T follicular helper cell (primary cell): ENCODE measurements at regions not wholly inside any gene's neighbourhood (a gene's known extent, or its start where the extent isn't known, plus 50 kb on each side); places are given as distances from the start of the nearest gene placed in this dataset.

Experiments used
- DNase-seq: peaks from one replicate; pipeline ENCODE4 v3.0.0-alpha.2; 2020; ENCODE audit warnings: low read depth

DNA sequence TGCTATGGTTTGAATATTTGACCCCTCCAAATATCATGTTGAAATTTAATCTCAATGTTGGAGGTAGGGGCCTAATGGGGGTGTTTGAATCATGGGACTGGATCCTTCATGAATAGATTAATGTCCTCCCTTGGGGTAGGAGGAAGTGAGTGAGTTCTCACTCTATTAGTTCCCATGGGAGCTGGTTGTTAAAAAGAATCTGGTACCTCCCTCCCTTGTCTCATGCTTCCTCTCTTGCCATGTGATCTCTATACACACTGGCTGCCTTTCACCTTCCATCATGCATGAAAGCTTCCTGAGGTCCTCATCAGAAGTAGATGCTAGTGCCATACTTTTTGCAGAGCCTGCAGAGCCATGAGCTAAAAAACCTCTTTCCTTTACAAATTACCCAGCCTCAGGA lies 177.7 kb upstream of the MCTP2 start:
- DNase-seq = no peak

DNA sequence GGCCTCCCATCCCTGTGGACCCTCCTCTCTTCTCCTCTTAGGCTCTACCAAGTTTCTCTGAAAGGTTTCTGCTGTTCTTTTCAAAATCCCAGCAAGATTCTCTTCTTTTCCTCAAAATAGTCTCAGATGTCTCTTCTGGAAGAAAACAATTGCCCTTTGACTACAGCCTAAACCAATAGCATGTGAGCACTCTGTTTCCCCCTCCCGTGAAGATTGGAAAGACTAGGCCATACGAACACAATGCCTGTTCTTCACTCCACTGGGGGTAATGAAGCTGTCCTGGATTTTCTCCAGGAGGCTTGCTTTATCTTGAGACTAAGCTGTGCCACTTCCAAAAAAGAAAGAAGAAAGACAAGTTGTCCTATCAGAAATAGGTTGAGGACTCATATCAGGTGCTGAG lies 178.7 kb upstream of the MCTP2 start:
- DNase-seq = no peak

DNA sequence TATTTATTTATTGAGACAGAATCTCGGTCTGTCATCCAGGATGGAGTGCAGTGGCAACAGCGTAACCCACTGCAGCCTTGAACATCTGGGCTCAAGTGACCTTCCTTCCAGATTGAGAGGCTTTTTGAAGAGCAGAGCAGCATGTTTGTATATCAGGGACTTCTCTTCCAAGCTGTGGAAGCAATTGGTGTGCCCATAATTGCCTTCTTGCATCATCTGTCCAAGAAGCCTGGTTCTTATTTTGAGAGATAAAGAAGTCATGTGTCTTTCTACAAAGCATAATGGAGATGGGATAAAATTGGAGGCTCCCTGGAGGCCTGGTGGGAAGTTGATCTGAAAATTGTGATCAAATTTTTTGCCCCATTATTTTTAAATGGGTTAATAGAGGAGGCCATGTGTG lies 183.8 kb upstream of the MCTP2 start:
- DNase-seq = no peak

DNA sequence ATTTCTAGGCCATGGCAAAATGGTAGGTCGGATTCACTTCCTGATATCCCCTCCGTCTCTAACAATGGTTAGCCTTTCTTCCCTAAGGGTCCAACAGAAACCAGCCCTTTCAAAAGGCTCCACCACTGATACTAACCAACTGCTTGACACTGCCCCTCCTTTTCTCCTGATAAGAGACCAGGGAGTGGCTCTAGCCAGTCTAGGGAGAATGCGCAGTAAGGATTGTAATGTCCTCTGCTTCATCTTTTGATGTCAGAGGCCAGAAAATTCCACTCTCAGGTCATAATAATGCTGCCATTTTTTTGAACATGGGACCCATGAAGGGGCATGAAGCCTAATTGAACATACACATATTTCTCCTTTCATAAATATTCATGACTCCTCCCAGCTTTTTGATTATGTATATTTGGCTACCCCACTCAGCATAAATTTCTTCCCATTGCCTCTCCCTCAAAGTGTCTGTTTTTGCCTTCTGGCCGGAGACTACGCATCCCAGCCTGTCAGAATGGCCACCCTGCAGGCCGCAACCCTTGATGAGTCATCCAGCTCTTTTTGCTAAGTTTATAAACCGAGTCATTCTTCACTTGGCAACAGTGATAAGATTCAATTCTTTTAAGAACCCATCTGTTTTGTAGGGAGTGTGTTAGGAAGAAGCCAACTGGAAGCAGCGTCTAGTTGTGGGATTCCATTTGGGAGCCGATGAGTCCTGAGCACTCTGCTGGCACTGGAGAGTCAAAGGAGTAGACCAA lies 189.0 kb upstream of the MCTP2 start:
- no peak for DNase-seq

DNA sequence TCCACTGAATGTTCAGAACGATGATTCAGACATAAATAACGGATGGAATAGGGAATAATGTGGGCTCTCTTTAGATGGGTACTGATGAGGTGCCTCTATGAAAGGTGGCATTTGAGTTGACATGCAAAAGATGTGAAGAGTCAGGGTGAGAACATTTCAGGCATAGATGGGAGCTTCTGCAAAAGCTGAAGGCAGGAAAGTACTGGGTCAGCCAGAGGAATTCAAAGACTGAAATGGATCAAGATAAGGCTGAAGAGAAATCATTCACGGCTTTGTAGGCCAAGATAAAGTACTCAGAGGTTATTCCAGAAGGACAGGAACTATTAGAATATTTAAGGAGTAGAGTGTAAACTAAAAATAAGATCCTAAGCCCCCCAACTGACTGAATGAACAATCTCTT lies 189.6 kb upstream of the MCTP2 start:
- DNase-seq = no peak

DNA sequence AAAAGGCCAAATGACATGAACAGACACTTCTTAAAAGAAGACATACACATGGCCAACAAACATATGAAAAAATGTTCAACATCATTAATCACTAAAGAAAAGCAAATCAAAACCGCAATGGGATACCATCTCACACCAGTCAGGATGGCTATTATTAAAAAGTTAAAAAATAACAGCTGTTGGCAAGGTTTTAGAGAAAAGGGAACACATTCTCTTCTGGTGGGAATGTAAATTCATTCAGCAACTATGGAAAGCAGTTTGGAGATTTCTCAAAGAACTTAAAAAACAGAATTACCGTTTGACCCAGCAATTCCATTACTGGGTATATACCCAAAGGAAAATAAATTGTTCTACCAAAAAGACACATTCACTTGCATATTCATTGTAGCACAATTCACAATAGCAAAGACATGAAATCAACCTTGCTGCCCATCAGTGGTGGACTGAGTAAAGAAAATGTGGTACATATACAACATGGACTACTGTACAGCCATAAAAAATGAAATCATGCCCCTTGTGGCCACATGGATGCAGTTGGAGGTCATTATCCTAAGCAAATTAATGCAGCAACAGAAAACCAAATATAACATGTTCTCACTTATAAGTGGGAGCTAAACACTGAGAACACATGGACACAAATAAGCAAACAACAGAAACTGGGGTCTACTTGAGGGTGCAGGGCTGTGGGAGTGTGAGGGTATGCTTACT lies 190.7 kb upstream of the MCTP2 start:
- DNase-seq = no peak

DNA sequence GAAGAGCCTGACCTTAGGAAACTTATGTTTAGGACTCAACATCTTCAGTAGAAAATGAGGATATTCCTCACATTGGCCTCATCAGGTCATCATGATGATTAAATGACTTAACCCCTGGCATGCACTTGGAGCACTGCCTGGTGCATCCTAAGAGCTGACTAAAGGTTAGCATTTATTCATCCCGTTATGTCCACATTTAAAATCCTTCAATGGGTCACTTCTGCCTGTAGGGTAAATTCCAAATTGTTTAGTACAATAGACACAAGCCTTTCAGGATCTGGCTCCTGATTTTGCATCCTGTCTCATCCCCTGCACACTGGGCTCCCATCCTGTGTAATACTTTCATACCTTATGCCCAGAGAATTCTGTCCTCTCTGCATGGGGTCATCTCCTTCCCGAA lies 195.2 kb upstream of the MCTP2 start:
- no peak for DNase-seq

DNA sequence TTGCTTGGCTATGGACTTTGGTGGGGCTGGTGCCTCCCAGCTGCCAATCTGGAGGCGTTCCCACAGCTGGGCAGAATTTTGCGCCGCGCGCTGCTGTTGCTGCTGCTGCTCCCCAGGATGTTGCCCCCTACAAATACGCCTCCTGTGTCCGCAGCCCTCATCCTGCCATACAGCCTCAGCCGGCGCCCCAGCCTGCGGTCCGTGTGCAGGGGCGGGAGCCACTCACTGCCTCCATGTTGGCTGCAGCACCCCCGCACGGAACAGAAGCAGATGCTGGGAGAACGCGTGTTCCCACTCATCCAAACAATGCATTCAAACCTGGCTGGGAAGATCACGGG lies 197.7 kb upstream of the MCTP2 start:
- DNase-seq = no peak

DNA sequence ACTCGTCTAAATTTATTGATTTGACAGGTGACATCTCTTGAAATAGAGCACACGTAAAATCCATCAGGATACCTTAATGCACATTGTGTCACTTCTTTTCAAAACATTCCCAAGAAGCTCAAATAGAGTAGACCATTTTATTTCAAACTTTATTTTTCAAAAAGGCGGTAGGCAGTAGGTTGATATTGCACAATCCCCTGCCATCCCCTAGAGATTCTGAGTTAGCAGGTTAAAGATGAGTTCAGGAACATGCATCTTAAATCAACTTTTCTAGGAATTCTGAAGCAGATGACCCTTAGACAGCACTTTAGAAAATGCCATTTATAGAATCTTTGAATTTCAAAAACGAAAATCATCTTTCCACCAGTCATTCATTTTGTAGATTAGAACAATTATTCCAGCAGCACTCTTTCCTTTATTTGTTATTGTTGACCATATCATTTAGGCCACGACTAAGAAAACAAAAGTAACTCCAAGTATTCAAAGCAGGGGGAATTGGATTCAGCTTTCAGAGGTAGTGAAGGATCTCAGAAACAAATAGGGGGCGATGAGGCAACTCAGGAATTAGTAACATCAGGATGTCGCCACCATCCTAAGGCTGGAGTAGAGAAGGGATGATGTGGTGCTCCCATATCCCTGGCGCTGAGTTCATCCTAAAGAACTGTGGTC lies 198.2 kb upstream of the MCTP2 start:
- DNase-seq = no peak

DNA sequence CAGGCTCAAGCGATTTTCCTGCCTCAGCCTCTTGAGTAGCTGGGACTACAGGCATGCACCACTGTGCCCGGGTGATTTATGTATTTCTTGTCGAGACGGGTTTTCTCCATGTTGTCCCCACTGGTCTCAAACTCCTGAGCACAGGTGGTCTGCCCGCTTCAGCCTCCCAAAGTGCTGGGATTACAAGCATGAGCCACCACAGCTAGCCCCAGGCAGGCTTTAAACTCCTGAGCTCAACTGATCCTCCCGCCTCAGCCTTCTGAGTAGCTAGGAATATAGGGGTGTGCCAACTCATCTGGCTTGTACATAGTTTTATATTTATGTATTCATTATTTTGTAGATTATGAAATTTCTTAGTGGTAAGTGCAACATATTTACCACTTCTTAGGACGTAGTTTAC lies 198.8 kb upstream of the MCTP2 start:
- no peak for DNase-seq

DNA sequence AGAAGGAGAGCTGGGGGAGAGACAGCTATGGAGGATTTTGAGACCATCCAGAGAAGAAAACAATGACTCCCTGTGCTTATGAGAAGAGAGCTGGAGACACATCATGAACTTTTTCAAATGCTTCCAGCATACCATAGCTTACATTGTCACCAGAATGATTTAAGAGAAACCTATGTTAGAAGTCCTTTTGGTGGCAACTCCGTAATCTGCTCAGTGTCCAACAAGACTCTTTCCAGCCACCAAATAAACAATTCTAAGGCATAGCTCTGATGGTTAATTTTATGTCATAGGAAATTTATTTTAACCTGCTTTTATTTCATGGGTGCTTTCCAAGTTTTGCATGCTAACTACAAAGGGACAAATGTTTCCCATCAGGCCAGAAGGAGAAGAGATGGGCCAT lies 200.3 kb upstream of the MCTP2 start:
- no peak for DNase-seq

DNA sequence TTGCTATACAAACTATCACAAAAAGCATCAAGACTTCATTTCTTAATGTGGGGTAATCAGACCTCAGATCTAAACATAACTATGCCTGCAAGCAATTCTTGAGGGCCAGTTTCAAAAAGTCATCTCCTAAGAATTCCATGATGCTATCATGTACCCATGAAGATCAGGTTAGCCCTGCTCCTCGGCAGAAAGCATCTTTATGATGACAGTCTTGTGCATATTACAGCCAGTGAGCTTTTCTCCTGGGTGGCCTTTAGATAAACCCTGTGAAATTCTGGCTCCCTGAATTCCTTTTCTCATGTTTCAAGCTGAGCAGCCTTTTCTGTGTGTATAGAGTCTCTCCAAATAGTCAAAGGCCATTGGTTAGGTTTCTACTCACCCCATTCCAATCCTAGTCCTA lies 201.9 kb upstream of the MCTP2 start:
- DNase-seq = no peak

DNA sequence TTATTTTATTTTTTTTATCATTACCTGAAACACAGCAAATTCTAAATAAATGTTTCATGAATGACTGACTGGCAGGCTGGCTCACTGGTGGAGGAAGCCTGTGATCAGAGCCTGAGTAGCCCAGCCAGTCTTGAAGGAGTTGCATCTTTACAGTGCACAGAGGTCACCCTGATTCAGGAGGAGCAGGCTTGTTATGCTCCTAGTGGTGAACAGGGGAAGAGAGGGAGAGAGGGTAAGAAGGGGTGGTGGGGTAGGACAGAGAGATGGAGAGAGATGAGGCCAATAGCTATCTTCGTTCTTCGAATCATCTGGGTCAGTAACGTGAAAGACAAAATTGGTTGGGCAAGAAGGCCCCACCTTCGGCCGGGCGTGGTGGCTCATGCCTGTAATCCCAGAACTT lies 202.6 kb upstream of the MCTP2 start:
- no peak for DNase-seq

DNA sequence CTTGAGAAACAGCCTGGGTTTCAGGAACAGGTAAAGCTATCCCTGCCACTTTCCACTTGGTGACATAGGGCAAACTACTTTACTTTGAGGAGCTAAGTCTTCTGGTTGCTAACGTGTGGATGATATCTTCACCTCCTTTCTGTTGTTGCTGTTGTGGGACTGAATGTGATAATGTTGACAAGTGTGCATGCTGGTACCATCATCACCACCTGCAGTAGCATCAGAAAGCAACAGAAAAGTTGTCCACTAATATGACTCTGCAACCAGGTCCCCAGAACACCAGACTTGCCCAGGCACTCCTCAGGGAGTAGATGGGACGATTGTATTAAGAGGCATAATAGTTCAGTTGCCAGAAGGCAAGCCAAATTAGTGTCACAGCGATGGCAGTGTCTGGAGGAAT lies 203.2 kb upstream of the MCTP2 start:
- DNase-seq = no peak

DNA sequence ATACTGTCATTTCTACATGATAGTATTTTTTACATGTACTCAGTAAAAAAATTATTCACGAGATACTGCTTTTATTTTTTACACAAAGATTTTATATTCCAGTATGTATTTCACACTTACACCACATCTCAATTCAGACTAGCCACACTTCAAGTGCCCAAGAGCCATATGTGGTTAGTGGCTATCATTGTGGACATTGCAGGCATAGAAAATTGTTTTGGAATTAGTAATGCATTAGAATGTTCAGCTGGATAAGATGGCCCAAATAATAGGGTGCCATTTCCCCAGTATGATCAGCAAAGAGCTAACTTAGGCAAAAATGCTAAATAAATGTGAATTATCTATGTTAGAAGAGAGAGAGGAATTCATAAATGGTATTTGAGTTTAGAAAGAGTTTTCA lies 203.8 kb upstream of the MCTP2 start:
- no peak for DNase-seq

DNA sequence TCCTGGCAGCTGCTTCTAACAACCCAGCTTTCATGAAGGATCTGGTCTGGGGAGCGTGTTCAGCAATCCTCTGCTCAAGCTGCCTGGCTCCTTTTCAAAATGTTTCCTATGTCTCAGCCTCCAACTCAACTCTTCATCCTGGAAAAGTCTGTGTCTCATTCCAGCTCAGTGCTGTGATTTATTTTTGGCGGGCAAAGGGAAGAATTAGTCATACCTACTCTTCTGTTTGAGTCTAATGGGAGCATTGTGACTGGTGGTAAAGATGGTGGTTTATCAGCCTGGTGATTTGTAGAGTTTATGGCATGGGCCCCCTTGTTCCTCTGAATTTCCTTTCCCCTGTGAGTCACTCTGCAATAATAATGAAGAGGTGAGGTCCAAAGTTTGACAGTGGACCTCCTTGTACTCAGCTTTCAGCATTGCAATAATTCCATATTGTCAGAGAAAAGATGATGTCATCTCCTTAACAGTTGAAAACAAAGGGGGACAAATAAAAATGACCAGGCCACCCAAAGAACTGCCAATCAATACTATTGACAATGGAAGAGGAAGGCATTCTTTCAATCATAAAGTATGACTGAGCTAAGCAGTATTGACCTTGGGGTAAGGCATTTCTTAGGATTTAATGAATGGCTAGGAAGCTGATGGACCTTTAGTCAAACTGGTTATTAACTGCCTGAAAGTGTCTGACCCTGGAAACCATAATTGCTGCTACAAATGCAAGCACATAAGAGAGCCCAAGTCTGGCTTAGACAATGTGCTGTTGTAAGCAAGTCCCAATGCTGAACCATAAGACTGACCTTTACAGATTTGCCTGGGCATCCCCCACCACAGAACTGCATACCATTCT lies 204.7 kb upstream of the MCTP2 start:
- no peak for DNase-seq

DNA sequence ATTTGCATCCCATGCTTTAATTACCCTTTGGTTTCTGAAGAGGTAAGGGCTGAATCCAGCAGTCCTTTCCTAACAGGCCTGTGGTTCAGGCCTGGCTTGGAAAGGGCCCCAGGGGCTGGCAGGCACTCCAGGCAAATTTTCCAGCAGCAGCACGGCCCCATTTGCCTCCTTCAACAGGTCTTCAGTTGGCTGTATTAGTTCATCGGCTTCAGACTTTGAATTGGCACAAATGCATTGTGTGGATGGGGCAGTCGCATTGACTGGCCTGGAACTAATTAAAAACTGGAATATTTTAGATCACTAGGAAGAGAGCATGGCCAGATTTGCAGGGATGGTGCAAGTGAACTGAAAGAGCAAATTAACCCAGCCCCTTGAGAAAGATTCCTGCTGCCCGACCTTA lies 207.8 kb upstream of the MCTP2 start:
- DNase-seq = no peak

DNA sequence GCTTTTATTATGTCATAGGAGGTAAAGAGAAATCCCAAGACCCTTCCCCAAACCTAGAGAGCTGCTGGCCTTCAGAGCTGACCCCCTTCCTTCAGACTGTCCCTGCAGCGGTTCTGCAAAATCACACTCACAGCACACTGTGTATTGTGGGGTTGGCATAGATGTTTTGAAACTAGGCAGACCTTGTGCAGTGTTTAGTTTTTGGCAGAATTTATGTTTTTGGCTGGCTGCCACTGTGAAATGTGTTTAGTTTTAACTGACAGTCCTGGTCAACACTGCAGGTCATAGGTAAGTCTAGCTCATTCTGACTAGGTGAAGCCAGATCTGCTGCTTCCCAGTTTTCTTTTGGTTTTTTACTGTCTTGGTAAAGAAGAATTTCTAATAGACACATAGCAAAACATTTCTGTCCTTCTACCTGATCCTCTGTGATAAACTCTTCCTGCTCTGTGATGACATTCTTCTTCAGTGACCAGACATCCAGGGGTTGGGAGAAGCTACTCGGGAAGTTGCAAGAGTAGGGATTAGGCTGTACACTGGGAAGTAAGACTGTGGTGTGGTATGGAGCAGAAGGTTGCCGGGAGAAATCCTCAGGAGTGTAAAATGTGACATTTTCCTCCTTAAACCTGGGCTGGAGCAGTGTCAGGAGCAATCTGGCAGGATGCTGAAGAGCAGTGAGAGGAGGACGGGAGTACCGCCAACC lies 209.6 kb upstream of the MCTP2 start:
- DNase-seq = no peak

DNA sequence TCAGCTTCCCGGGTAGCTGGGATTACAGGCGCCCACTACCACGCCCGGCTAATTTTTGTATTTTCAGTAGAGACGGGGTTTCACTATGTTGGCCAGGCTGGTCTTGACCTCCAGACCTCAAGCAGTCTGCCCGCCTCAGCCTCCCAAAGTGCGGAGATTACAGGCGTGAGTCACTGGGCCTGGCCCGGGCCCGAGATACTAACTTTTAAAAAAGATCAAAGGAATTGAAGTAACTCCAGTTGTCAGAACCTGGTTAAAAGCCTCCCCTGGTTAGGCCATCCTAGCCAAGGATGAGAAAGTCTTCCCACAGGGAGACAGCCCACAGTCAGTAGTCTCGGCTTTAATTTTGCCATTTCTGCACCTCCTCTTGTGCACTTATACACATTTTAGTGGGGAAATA lies 212.3 kb upstream of the MCTP2 start:
- DNase-seq = no peak

DNA sequence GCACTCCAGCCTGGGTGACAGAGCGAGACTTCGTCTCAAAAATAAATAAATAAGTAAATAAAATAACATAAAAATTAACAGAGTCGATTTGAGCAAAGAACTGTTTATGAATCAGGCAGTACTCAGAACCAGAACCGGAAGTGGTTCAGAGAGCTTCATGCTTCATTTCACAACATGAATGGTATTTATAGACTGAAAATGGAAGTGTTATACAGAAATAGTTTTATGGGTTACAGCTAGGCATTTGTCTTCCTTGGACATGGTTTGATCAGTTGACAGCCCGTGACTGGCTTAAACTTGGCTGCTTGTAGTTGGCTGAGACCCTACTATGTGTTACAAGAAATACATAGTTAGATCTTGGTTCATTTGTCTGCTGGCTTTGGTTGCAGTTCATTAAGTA lies 216.0 kb upstream of the MCTP2 start:
- DNase-seq = no peak

DNA sequence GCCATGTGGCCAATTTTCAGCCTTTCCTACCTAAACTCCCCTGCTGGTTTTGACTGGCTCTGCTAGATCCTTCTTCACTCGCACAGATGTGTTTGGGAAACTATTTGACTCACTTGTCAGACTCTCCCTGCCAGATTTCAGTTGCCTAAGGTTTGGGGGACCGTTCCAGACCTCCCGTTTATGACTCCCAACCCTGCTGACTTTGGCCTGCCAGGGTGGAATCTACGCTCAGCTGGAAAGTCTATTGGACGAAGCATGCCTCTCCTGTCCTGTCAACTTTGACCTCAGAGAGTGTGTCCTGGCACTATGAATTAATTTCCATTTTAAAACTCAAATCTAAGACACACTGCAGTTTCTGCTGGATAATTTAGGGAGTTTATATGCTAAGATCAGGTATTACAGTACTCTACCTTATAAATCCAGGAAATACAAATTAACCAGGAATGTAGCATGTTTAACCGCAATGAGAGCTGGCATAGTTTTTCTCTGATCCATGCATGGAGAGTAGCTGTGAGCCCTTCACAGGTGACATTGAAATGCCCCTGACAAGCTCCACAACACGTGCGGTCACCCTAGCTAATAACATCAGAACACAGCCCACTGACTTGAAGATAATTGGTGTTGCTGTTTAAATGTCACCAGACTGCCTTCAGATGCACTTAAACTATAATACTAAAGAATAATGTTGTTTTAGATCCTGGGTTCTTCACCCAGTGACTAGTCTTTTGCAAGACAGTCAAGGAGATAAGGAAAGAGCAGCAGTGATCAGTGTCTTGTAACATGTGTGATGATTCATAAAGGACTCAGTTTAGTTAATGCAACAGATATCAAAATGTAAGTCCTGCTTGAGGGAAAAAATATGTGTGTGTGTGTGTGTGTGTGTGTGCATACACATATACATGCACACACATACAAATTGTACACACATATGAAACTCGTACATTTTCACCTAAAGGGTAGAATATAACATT lies 223.0 kb upstream of the MCTP2 start:
- DNase-seq = no peak
